ENCODE measurements at regions not wholly inside any gene's neighbourhood (a gene's known extent, or its start where the extent isn't known, plus 50 kb on each side); places are given as distances from the start of the nearest gene placed in this dataset.

DNA sequence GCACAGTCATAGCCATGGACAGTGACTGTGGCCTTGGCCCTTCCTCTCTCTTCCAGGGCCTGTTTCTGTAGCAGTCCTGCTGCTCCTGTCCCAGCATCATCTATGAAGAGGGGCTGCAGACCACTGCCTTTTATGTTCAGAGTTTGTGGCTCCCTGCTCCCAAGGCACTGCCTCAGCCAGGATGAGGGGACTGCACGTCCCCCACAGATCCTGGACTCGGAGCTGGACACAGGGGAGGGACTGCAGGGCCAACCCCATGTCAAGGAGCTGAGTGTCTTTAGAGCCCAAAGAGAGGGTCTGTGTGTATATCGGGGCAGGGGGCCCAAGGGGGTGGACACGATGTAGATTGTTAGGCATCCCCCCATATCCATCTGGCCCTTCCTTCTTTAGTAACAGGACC is 60.6 kb upstream of the DIO3 start:
- H3K27ac ChIP-seq (ENCODE audit: low read depth, low read length, poor library complexity, severe bottlenecking) = no peak overlapping the region
- H3K4me1 ChIP-seq (ENCODE audit: insufficient read depth, low read length, poor library complexity, severe bottlenecking) = no peaks in the 10 kb centered on the region
- no peak overlapping the region for H3K4me2 ChIP-seq (ENCODE audit: low read length)
- H3K9me2 ChIP-seq (ENCODE audit: insufficient read depth, low read length) = no peaks in the 10 kb centered on the region
- no TSS peak for BruUV-seq (replicated peaks)
- H2AFZ ChIP-seq (ENCODE audit: low read length) = no peak overlapping the region
- DNase-seq (ENCODE audit: low spot score) = no peak
- intact Hi-C loops (cut with micrococcal nuclease; ENCODE audit: unreplicated experiment) = no loop called here
- no peaks in the 10 kb centered on the region for H3K9me3 ChIP-seq (ENCODE audit: low read length)
- H4K20me1 ChIP-seq (ENCODE audit: insufficient read depth, low read length) = no peaks in the 10 kb centered on the region
- TF ChIP-seq EZH2phosphoT487 (IDR thresholded peaks at IDR 0.05; ENCODE audit: borderline replicate concordance, low read depth, low read length) = no peak
- TF ChIP-seq, protein P1, sequence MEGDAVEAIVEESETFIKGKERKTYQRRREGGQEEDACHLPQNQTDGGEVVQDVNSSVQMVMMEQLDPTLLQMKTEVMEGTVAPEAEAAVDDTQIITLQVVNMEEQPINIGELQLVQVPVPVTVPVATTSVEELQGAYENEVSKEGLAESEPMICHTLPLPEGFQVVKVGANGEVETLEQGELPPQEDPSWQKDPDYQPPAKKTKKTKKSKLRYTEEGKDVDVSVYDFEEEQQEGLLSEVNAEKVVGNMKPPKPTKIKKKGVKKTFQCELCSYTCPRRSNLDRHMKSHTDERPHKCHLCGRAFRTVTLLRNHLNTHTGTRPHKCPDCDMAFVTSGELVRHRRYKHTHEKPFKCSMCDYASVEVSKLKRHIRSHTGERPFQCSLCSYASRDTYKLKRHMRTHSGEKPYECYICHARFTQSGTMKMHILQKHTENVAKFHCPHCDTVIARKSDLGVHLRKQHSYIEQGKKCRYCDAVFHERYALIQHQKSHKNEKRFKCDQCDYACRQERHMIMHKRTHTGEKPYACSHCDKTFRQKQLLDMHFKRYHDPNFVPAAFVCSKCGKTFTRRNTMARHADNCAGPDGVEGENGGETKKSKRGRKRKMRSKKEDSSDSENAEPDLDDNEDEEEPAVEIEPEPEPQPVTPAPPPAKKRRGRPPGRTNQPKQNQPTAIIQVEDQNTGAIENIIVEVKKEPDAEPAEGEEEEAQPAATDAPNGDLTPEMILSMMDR (conservative IDR thresholded peaks at IDR 0.05; ENCODE audit: low read length) = no peak
- POLR2A ChIA-PET = interaction anchor here (1.1 kb wide), 1 partner anchor 21 kb away, joined by 3 read pairs; no protein-coding TSS in a partner anchor
- H3K4me3 ChIP-seq (ENCODE audit: low read depth, low read length, poor library complexity, severe bottlenecking) = no peak overlapping the region
- H3K79me2 ChIP-seq (ENCODE audit: insufficient read depth, low read depth, low read length) = no peaks in the 10 kb centered on the region
- no peaks in the 10 kb centered on the region for H3K36me3 ChIP-seq (ENCODE audit: insufficient read depth, low read length)
- CTCF ChIA-PET (ENCODE audit: unreplicated experiment) = no interaction called here

DNA sequence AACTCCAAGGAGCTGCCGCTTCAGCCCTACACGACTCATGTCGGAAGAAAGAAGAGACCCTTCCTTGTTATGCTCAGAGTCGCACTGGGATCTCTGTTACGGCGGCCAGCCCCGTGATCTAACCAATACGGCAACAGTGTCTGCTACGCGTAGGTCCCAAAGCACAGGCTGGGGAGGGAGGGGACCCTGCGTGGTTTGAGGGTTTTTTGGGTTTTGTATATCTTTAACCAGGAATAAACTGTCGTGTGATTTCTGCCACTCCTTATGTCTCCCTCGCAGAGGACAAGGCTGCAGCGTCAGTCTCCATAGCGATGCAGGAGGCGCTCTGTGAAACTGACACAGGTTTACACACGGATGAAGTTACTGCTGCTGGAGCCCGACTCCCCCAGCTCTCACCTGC is 60.0 kb upstream of the DIO3 start:
- Histone ChIP-seq H2AFZ (ENCODE audit: low read length) (no peak overlapping the region), H3K4me2 (ENCODE audit: low read length) (no peak overlapping the region), H3K36me3 (ENCODE audit: insufficient read depth, low read length) (no peaks in the 10 kb centered on the region), H4K20me1 (ENCODE audit: insufficient read depth, low read length) (no peaks in the 10 kb centered on the region), H3K4me1 (ENCODE audit: insufficient read depth, low read length, poor library complexity, severe bottlenecking) (no peaks in the 10 kb centered on the region), H3K4me3 (ENCODE audit: low read depth, low read length, poor library complexity, severe bottlenecking) (no peak overlapping the region), H3K9me2 (ENCODE audit: insufficient read depth, low read length) (no peaks in the 10 kb centered on the region), H3K79me2 (ENCODE audit: insufficient read depth, low read depth, low read length) (no peaks in the 10 kb centered on the region), H3K9me3 (ENCODE audit: low read length) (no peaks in the 10 kb centered on the region), H3K27ac (ENCODE audit: low read depth, low read length, poor library complexity, severe bottlenecking) (no peak overlapping the region)
- DNase-seq (ENCODE audit: low spot score) = no peak
- TF ChIP-seq EZH2phosphoT487 (IDR thresholded peaks at IDR 0.05; ENCODE audit: borderline replicate concordance, low read depth, low read length) = no peak
- TF ChIP-seq, protein P1 (conservative IDR thresholded peaks at IDR 0.05; ENCODE audit: low read length) = no peak
- ChIA-PET POLR2A (interaction anchor here (1.1 kb wide), 1 partner anchor 21 kb away, joined by 3 read pairs; no protein-coding TSS in a partner anchor), CTCF (ENCODE audit: unreplicated experiment) (no interaction called here)
- no TSS peak for BruUV-seq (replicated peaks)
- intact Hi-C loops (cut with micrococcal nuclease; ENCODE audit: unreplicated experiment) = no loop called here

DNA sequence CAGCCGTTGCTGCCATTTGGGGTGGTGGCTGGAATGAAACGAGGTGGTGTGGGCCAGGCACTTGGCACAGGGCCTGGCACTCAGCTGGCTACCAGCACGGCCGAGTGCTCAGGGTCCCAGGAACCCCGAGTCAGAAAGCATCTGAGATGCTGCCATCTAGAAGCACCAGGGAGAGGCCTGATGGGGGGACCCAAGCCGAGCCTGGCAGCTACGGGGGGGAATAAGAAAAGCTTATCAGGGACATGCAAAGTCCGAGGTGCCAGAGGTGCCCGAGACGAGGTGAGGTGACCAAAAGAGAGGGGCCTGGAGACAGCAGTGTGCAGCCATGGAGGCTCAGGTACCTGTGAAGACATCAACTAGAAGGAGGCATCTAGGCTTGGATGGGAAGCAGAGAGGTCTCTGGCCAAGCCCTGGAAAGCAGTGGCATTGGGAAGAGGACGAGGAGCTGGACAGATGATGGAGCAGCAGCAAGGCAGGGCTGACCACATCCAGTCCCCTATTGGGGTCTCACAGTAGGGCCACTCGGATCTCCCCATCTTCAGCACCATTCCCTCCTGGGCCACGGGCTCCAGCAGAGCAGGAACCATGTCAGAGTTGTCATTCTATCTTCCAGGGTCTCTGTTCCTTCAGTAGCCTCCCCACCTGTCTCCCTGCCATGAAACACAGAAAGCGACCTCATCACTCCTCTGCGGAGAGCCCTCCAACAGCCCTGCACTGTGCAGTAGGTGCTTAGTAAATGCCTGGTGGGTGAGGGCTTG is 59.3 kb upstream of the DIO3 start:
- no TSS peak for BruUV-seq (replicated peaks)
- H3K9me3 ChIP-seq (ENCODE audit: low read length) = no peaks in the 10 kb centered on the region
- H3K4me2 ChIP-seq (ENCODE audit: low read length) = no peak overlapping the region
- H4K20me1 ChIP-seq (ENCODE audit: insufficient read depth, low read length) = no peaks in the 10 kb centered on the region
- no peak overlapping the region for H3K4me3 ChIP-seq (ENCODE audit: low read depth, low read length, poor library complexity, severe bottlenecking)
- DNase-seq (ENCODE audit: low spot score) = no peak
- no peaks in the 10 kb centered on the region for H3K79me2 ChIP-seq (ENCODE audit: insufficient read depth, low read depth, low read length)
- H3K4me1 ChIP-seq (ENCODE audit: insufficient read depth, low read length, poor library complexity, severe bottlenecking) = no peaks in the 10 kb centered on the region
- H3K27ac ChIP-seq (ENCODE audit: low read depth, low read length, poor library complexity, severe bottlenecking) = no peak overlapping the region
- H2AFZ ChIP-seq (ENCODE audit: low read length) = no peak overlapping the region
- TF ChIP-seq EZH2phosphoT487 (IDR thresholded peaks at IDR 0.05; ENCODE audit: borderline replicate concordance, low read depth, low read length) = no peak
- TF ChIP-seq, protein P1 (conservative IDR thresholded peaks at IDR 0.05; ENCODE audit: low read length) = no peak
- CTCF ChIA-PET (ENCODE audit: unreplicated experiment) = no interaction called here
- no peaks in the 10 kb centered on the region for H3K36me3 ChIP-seq (ENCODE audit: insufficient read depth, low read length)
- POLR2A ChIA-PET = interaction anchor here (1.1 kb wide), 1 partner anchor 22 kb away, joined by 3 read pairs; no protein-coding TSS in a partner anchor
- intact Hi-C loops (cut with micrococcal nuclease; ENCODE audit: unreplicated experiment) = no loop called here
- no peaks in the 10 kb centered on the region for H3K9me2 ChIP-seq (ENCODE audit: insufficient read depth, low read length)

Data from OCI-LY7 (cell line).